ENCODE measurements at regions not wholly inside any gene's neighbourhood (a gene's known extent, or its start where the extent isn't known, plus 50 kb on each side); places are given as distances from the start of the nearest gene placed in this dataset.

- Histone ChIP-seq H3K27me3 (no peaks in the 10 kb centered on the region), H4K20me1 (no peaks in the 10 kb centered on the region), H3K9ac (no peak overlapping the region), H3K36me3 (no peaks in the 10 kb centered on the region), H3K4me1 (no peaks in the 10 kb centered on the region), H3K4me2 (no peak overlapping the region), H3K9me3 (replicated peaks in 1 of 11) (no peaks in the 10 kb centered on the region), H3K4me3 (no peak overlapping the region), H3K27ac (no peak overlapping the region)
- TF ChIP-seq Cebpa-rat (IDR thresholded peaks at IDR 0.05): no peak
Observed at GRCh38 chr4:170741856-170742255, 652.1 kb upstream of the AADAT start.

GRCh38 chr4:170736710-170737109 is 647.0 kb upstream of the AADAT start:
- TF ChIP-seq Cebpa-rat (IDR thresholded peaks at IDR 0.05): no peak
- Histone ChIP-seq H3K4me3 (no peak overlapping the region), H3K4me2 (no peak overlapping the region), H3K36me3 (no peaks in the 10 kb centered on the region), H4K20me1 (no peaks in the 10 kb centered on the region), H3K9me3 (replicated peaks in 1 of 11) (no peaks in the 10 kb centered on the region), H3K4me1 (no peaks in the 10 kb centered on the region), H3K9ac (no peak overlapping the region), H3K27ac (no peak overlapping the region), H3K27me3 (no peaks in the 10 kb centered on the region)

GRCh38 chr4:170729897-170730296 is 640.1 kb upstream of the AADAT start:
- Histone ChIP-seq H3K4me1 (peaks cover 0 to 6% (median 0%) of the 10 kb centered on the region in 10 experiments; a peak in 2 of 20 replicates), H3K27ac (no peak overlapping the region), H3K4me2 (no peak overlapping the region), H3K9ac (no peak overlapping the region), H3K4me3 (no peak overlapping the region), H4K20me1 (no peaks in the 10 kb centered on the region), H3K27me3 (no peaks in the 10 kb centered on the region), H3K36me3 (no peaks in the 10 kb centered on the region), H3K9me3 (replicated peaks in 1 of 11) (no peaks in the 10 kb centered on the region)
- TF ChIP-seq Cebpa-rat (IDR thresholded peaks at IDR 0.05): no peak

GRCh38 chr4:170729236-170729635 is 639.5 kb upstream of the AADAT start:
- Histone ChIP-seq H3K27ac (no peak overlapping the region), H4K20me1 (no peaks in the 10 kb centered on the region), H3K4me2 (no peak overlapping the region), H3K27me3 (no peaks in the 10 kb centered on the region), H3K9ac (no peak overlapping the region), H3K4me3 (no peak overlapping the region), H3K4me1 (peaks cover 0 to 6% (median 0%) of the 10 kb centered on the region in 10 experiments; a peak in 2 of 20 replicates), H3K9me3 (replicated peaks in 1 of 11) (no peaks in the 10 kb centered on the region), H3K36me3 (no peaks in the 10 kb centered on the region)
- TF ChIP-seq Cebpa-rat (IDR thresholded peaks at IDR 0.05): no peak

GRCh38 chr4:170724191-170724590 is 634.4 kb upstream of the AADAT start:
- Histone ChIP-seq H3K27me3 (no peaks in the 10 kb centered on the region), H3K9me3 (replicated peaks in 1 of 11) (peaks cover 0 to 13% (median 7%) of the 10 kb centered on the region in 11 experiments; a peak in 11 of 22 replicates), H3K4me1 (peaks cover 0 to 6% (median 0%) of the 10 kb centered on the region in 10 experiments; a peak in 2 of 20 replicates), H3K4me3 (no peak overlapping the region), H4K20me1 (no peaks in the 10 kb centered on the region), H3K4me2 (no peak overlapping the region), H3K9ac (no peak overlapping the region), H3K27ac (no peak overlapping the region), H3K36me3 (no peaks in the 10 kb centered on the region)
- no peak for TF ChIP-seq Cebpa-rat (IDR thresholded peaks at IDR 0.05)

GRCh38 chr4:170723171-170723570 is 633.4 kb upstream of the AADAT start:
- Histone ChIP-seq H3K36me3 (no peaks in the 10 kb centered on the region), H3K4me3 (no peak overlapping the region), H4K20me1 (no peaks in the 10 kb centered on the region), H3K9me3 (replicated peaks in 1 of 11) (peaks cover 0 to 13% (median 7%) of the 10 kb centered on the region in 11 experiments; a peak in 11 of 22 replicates), H3K4me1 (peaks cover 0 to 3% (median 0%) of the 10 kb centered on the region in 10 experiments; a peak in 2 of 20 replicates), H3K4me2 (no peak overlapping the region), H3K27ac (no peak overlapping the region), H3K27me3 (no peaks in the 10 kb centered on the region), H3K9ac (no peak overlapping the region)
- TF ChIP-seq Cebpa-rat (IDR thresholded peaks at IDR 0.05): no peak

- no peak overlapping the region for H3K4me3 ChIP-seq
- H3K27me3 ChIP-seq: no peaks in the 10 kb centered on the region
- no peak overlapping the region for H3K9ac ChIP-seq
- no peaks in the 10 kb centered on the region for H4K20me1 ChIP-seq
- H3K9me3 ChIP-seq (replicated peaks in 1 of 11): peaks cover 0 to 13% (median 7%) of the 10 kb centered on the region in 11 experiments; a peak in 11 of 22 replicates
- H3K4me1 ChIP-seq: no peaks in the 10 kb centered on the region
- no peaks in the 10 kb centered on the region for H3K36me3 ChIP-seq
- TF ChIP-seq Cebpa-rat (IDR thresholded peaks at IDR 0.05): no peak
- H3K27ac ChIP-seq: no peak overlapping the region
- no peak overlapping the region for H3K4me2 ChIP-seq
Observed at GRCh38 chr4:170721812-170722373, 632.1 kb upstream of the AADAT start.

GRCh38 chr4:170716868-170717267 is 627.1 kb upstream of the AADAT start:
- Histone ChIP-seq H3K27me3 (no peaks in the 10 kb centered on the region), H3K9ac (no peak overlapping the region)

GRCh38 chr4:170705907-170706306 is 616.2 kb upstream of the AADAT start:
- Histone ChIP-seq H3K9ac (no peak overlapping the region), H4K20me1 (no peaks in the 10 kb centered on the region), H3K27ac (no peak overlapping the region), H3K27me3 (no peaks in the 10 kb centered on the region), H3K4me1 (no peaks in the 10 kb centered on the region), H3K4me2 (no peak overlapping the region), H3K36me3 (no peaks in the 10 kb centered on the region), H3K4me3 (no peak overlapping the region), H3K9me3 (replicated peaks in 1 of 11) (no peaks in the 10 kb centered on the region)
- no peak for TF ChIP-seq Cebpa-rat (IDR thresholded peaks at IDR 0.05)

More at GRCh38 chr4:170716868-170717267, 627.1 kb upstream of the AADAT start:
- no peak overlapping the region for H3K27ac ChIP-seq
- H4K20me1 ChIP-seq: no peaks in the 10 kb centered on the region
- H3K4me1 ChIP-seq: no peaks in the 10 kb centered on the region
- no peaks in the 10 kb centered on the region; a peak in 1 of 22 replicates for H3K9me3 ChIP-seq (replicated peaks in 1 of 11)
- H3K36me3 ChIP-seq: no peaks in the 10 kb centered on the region
- TF ChIP-seq Cebpa-rat (IDR thresholded peaks at IDR 0.05): no peak
- no peak overlapping the region for H3K4me3 ChIP-seq
- H3K4me2 ChIP-seq: no peak overlapping the region

GRCh38 chr4:170700064-170700463 is 610.3 kb upstream of the AADAT start:
- no peak overlapping the region for H3K4me2 ChIP-seq
- no peaks in the 10 kb centered on the region for H3K9me3 ChIP-seq (replicated peaks in 1 of 11)
- no peak for TF ChIP-seq Cebpa-rat (IDR thresholded peaks at IDR 0.05)
- no peak overlapping the region for H3K9ac ChIP-seq
- H3K27me3 ChIP-seq: no peaks in the 10 kb centered on the region
- H3K4me1 ChIP-seq: peaks cover 9 to 22% (median 16%) of the 10 kb centered on the region in 10 experiments; a peak in 18 of 20 replicates
- H3K27ac ChIP-seq: no peak overlapping the region
- no peaks in the 10 kb centered on the region for H4K20me1 ChIP-seq
- H3K4me3 ChIP-seq: no peak overlapping the region
- H3K36me3 ChIP-seq: no peaks in the 10 kb centered on the region

All from BLaER1 treated with 17β-estradiol and CSF1 and Interleukin-3, amounts not matched to agents 10 nM and 100 nM (cell line).